H1 (cell line): ENCODE measurements at regions not wholly inside any gene's neighbourhood (a gene's known extent, or its start where the extent isn't known, plus 50 kb on each side); places are given as distances from the start of the nearest gene placed in this dataset.

Experiments used
- CTCF ChIP-seq, 3 experiments: IDR thresholded peaks; 1 replicate in 2 of 3; 2 replicates in 1 of 3; pipeline versions ENCODE4 v1.5.1 to v1.6.1; 2011; ENCODE audit warnings: low read length in 3 of 3, mild to moderate bottlenecking in 3 of 3, inconsistent platforms in 2 of 3, low read depth in 1 of 3, moderate library complexity in 1 of 3; ENCODE audit not compliant: insufficient read depth in 1 of 3; ENCODE audit errors: control extremely low read depth in 1 of 3
- EGR1 ChIP-seq: IDR thresholded peaks from 2 replicates; pipeline ENCODE4 v1.6.1; 2011; ENCODE audit warnings: low read depth, low read length, borderline replicate concordance
- EP300 ChIP-seq, 2 experiments: IDR thresholded peaks; 1 replicate in 1 of 2; 2 replicates in 1 of 2; pipeline ENCODE4 v1.6.1; 2011 to 2012; ENCODE audit warnings: low read depth in 2 of 2, low read length in 2 of 2, mild to moderate bottlenecking in 2 of 2, borderline replicate concordance in 1 of 2, inconsistent platforms in 1 of 2, moderate library complexity in 1 of 2
- GABPA ChIP-seq: IDR thresholded peaks from 2 replicates; pipeline ENCODE4 v1.6.1; 2011; ENCODE audit warnings: mild to moderate bottlenecking, low read length, moderate library complexity, borderline replicate concordance; ENCODE audit not compliant: insufficient read depth
- YY1 ChIP-seq: IDR thresholded peaks from 2 replicates; pipeline ENCODE4 v1.6.1; 2011; ENCODE audit warnings: low read depth, mild to moderate bottlenecking, low read length

- no peak for TF ChIP-seq EGR1
- no peak for TF ChIP-seq CTCF (IDR thresholded peaks at IDR 0.05; ENCODE audit: control extremely low read depth in 1 of 3, insufficient read depth in 1 of 3, low read depth in 1 of 3, low read length in 3 of 3)
- TF ChIP-seq EP300 (IDR thresholded peaks at IDR 0.05; ENCODE audit: borderline replicate concordance in 1 of 2, low read depth in 2 of 2, low read length in 2 of 2): no peak
- TF ChIP-seq YY1: no peak
- TF ChIP-seq GABPA: no peak
Measured at GRCh38 chr2:129741623-129742022, 237.8 kb upstream of the RAB6C start.
